HG03066 (cell line): ENCODE measurements at regions not wholly inside any gene's neighbourhood (a gene's known extent, or its start where the extent isn't known, plus 50 kb on each side); places are given as distances from the start of the nearest gene placed in this dataset.

ENCODE experiments used
- ATAC-seq: cut with Tn5 transposase; IDR thresholded peaks from one replicate; pipeline ENCODE4 v1.9.1; 2021; ENCODE audit warnings: low read depth; ENCODE audit not compliant: unreplicated experiment

GRCh38 chr12:3973269-3973884 is 100.2 kb upstream of the PARP11 start:
- ATAC-seq: no peak

- ATAC-seq: no peak
Observed at GRCh38 chr12:3972576-3972975, 99.4 kb upstream of the PARP11 start.

- no peak for ATAC-seq
Observed at GRCh38 chr12:3968523-3968922, 95.3 kb upstream of the PARP11 start.

GRCh38 chr12:3967556-3968160 is 94.5 kb upstream of the PARP11 start:
- ATAC-seq: no peak

- ATAC-seq: no peak
Observed at GRCh38 chr12:3966376-3966775, 93.2 kb upstream of the PARP11 start.

GRCh38 chr12:3965046-3965445 is 91.8 kb upstream of the PARP11 start:
- ATAC-seq: no peak

GRCh38 chr12:3964439-3964838 is 91.2 kb upstream of the PARP11 start:
- ATAC-seq: no peak

- no peak for ATAC-seq
Observed at GRCh38 chr12:3962631-3963483, 89.7 kb upstream of the PARP11 start.

- ATAC-seq: no peak
Observed at GRCh38 chr12:3961591-3961990, 88.4 kb upstream of the PARP11 start.

- no peak for ATAC-seq
Observed at GRCh38 chr12:3959799-3960560, 86.8 kb upstream of the PARP11 start.

GRCh38 chr12:3958534-3958933 is 85.3 kb upstream of the PARP11 start:
- ATAC-seq: no peak

- no peak for ATAC-seq
Observed at GRCh38 chr12:3951380-3952135, 78.4 kb upstream of the PARP11 start.

GRCh38 chr12:3950714-3951320 is 77.6 kb upstream of the PARP11 start:
- ATAC-seq: no peak

- no peak for ATAC-seq
Observed at GRCh38 chr12:3947781-3948180, 74.6 kb upstream of the PARP11 start.

- no peak for ATAC-seq
Observed at GRCh38 chr12:3945671-3946070, 72.5 kb upstream of the PARP11 start.

- ATAC-seq: no peak
Observed at GRCh38 chr12:3944620-3945019, 71.4 kb upstream of the PARP11 start.

- no peak for ATAC-seq
Observed at GRCh38 chr12:3938042-3938544, 64.9 kb upstream of the PARP11 start.

- ATAC-seq: no peak
Observed at GRCh38 chr12:3935078-3935477, 61.9 kb upstream of the PARP11 start.

- ATAC-seq: no peak
Observed at GRCh38 chr12:3933819-3934192, 60.6 kb upstream of the PARP11 start.
